GM18511 (cell line): ENCODE measurements at regions not wholly inside any gene's neighbourhood (a gene's known extent, or its start where the extent isn't known, plus 50 kb on each side); places are given as distances from the start of the nearest gene placed in this dataset.
"Not testable (repeated sequence)": the region's sequence is repeated elsewhere in the genome, so short reads cannot be mapped to it uniquely, and the experiment has no call there.

Source experiments
- ATAC-seq: cut with Tn5 transposase; IDR thresholded peaks from one replicate; pipeline ENCODE4 v1.9.1; 2021; ENCODE audit warnings: mild to moderate bottlenecking, moderate library complexity; ENCODE audit not compliant: unreplicated experiment

GRCh38 chr7:150096213-150096994 lies 222.6 kb downstream of the ATP6V0E2 start:
- ATAC-seq, result not testable (repeated sequence)

- ATAC-seq, result not testable (repeated sequence)
Measured at GRCh38 chr7:150098592-150098991, 224.6 kb upstream of the LRRC61 start.

GRCh38 chr7:150101282-150101681 lies 221.9 kb upstream of the LRRC61 start:
- not testable (repeated sequence) for ATAC-seq

GRCh38 chr7:150107283-150107682 lies 215.9 kb upstream of the LRRC61 start:
- not testable (repeated sequence) for ATAC-seq

- not testable (repeated sequence) for ATAC-seq
Measured at GRCh38 chr7:150110375-150110820, 212.8 kb upstream of the LRRC61 start.

GRCh38 chr7:150110882-150111281 lies 212.3 kb upstream of the LRRC61 start:
- ATAC-seq, result not testable (repeated sequence)

GRCh38 chr7:150111373-150112139 lies 211.6 kb upstream of the LRRC61 start:
- not testable (repeated sequence) for ATAC-seq

GRCh38 chr7:150113301-150113700 lies 209.9 kb upstream of the LRRC61 start:
- not testable (repeated sequence) for ATAC-seq

GRCh38 chr7:150114591-150114990 lies 208.6 kb upstream of the LRRC61 start:
- not testable (repeated sequence) for ATAC-seq

GRCh38 chr7:150119966-150120365 lies 203.2 kb upstream of the LRRC61 start:
- not testable (repeated sequence) for ATAC-seq

GRCh38 chr7:150125831-150126230 lies 197.3 kb upstream of the LRRC61 start:
- not testable (repeated sequence) for ATAC-seq

GRCh38 chr7:150134451-150134850 lies 188.7 kb upstream of the LRRC61 start:
- not testable (repeated sequence) for ATAC-seq

- not testable (repeated sequence) for ATAC-seq
Measured at GRCh38 chr7:150135620-150136190, 187.4 kb upstream of the LRRC61 start.

- not testable (repeated sequence) for ATAC-seq
Measured at GRCh38 chr7:150139840-150140239, 183.3 kb upstream of the LRRC61 start.

GRCh38 chr7:150141525-150142345 lies 181.4 kb upstream of the LRRC61 start:
- ATAC-seq, result not testable (repeated sequence)

- not testable (repeated sequence) for ATAC-seq
Measured at GRCh38 chr7:150146124-150146523, 177.0 kb upstream of the LRRC61 start.

- not testable (repeated sequence) for ATAC-seq
Measured at GRCh38 chr7:150147524-150147923, 175.6 kb upstream of the LRRC61 start.

GRCh38 chr7:150156015-150156414 lies 167.1 kb upstream of the LRRC61 start:
- not testable (repeated sequence) for ATAC-seq

GRCh38 chr7:150158696-150159095 lies 164.5 kb upstream of the LRRC61 start:
- not testable (repeated sequence) for ATAC-seq

- not testable (repeated sequence) for ATAC-seq
Measured at GRCh38 chr7:150169515-150169914, 153.6 kb upstream of the LRRC61 start.
